ENCODE measurements at regions not wholly inside any gene's neighbourhood (a gene's known extent, or its start where the extent isn't known, plus 50 kb on each side); places are given as distances from the start of the nearest gene placed in this dataset.
A peak's percentile ranks its signal among the peaks of the same experiment; 100 is the strongest.

GRCh38 chr9:108534741-108535140 is 321.0 kb downstream of the ACTL7B start:
- intact Hi-C loops (cut with micrococcal nuclease) = no loop called here
- POLR2A ChIA-PET = interaction anchor here (0.7 kb wide), 1 partner anchor 118 kb away, joined by 3 read pairs; no protein-coding TSS in a partner anchor
- H3K4me1 Mint-ChIP-seq (ENCODE audit: insufficient read depth, unreplicated experiment) = no peaks in the 10 kb centered on the region
- H3K27me3 Mint-ChIP-seq (ENCODE audit: insufficient read depth, unreplicated experiment) = no peaks in the 10 kb centered on the region
- H3K36me3 Mint-ChIP-seq (ENCODE audit: insufficient read depth, unreplicated experiment) = no peaks in the 10 kb centered on the region
- CTCF ChIA-PET = no interaction called here
- no peak overlapping the region for H3K27ac Mint-ChIP-seq (ENCODE audit: low read depth, unreplicated experiment)
- no peak for TF ChIP-seq CTCF (IDR thresholded peaks at IDR 0.05; ENCODE audit: unreplicated experiment)
- H3K9me3 Mint-ChIP-seq (ENCODE audit: unreplicated experiment) = peaks cover 34% of the 10 kb centered on the region
- BruUV-seq (replicated peaks) = no TSS peak
- no peak overlapping the region for H3K4me3 Mint-ChIP-seq (ENCODE audit: unreplicated experiment)
- DNase-seq (ENCODE audit: unreplicated experiment) = peak; percentile 33

- BruUV-seq (replicated peaks) = no TSS peak
- TF ChIP-seq CTCF (IDR thresholded peaks at IDR 0.05; ENCODE audit: unreplicated experiment) = no peak
- no peaks in the 10 kb centered on the region for H3K4me1 Mint-ChIP-seq (ENCODE audit: insufficient read depth, unreplicated experiment)
- no peak overlapping the region for H3K27ac Mint-ChIP-seq (ENCODE audit: low read depth, unreplicated experiment)
- no peaks in the 10 kb centered on the region for H3K27me3 Mint-ChIP-seq (ENCODE audit: insufficient read depth, unreplicated experiment)
- no peaks in the 10 kb centered on the region for H3K36me3 Mint-ChIP-seq (ENCODE audit: insufficient read depth, unreplicated experiment)
- no peak overlapping the region for H3K4me3 Mint-ChIP-seq (ENCODE audit: unreplicated experiment)
- intact Hi-C loops (cut with micrococcal nuclease) = no loop called here
- no peak for DNase-seq (ENCODE audit: unreplicated experiment)
- peaks cover 26% of the 10 kb centered on the region for H3K9me3 Mint-ChIP-seq (ENCODE audit: unreplicated experiment)
- POLR2A ChIA-PET = no interaction called here
- CTCF ChIA-PET = no interaction called here
Measured at GRCh38 chr9:108530141-108530540, 325.6 kb downstream of the ACTL7B start.

- Mint-ChIP-seq H3K4me3 (ENCODE audit: unreplicated experiment) (no peak overlapping the region), H3K27ac (ENCODE audit: low read depth, unreplicated experiment) (no peak overlapping the region), H3K27me3 (ENCODE audit: insufficient read depth, unreplicated experiment) (no peaks in the 10 kb centered on the region), H3K4me1 (ENCODE audit: insufficient read depth, unreplicated experiment) (no peaks in the 10 kb centered on the region), H3K36me3 (ENCODE audit: insufficient read depth, unreplicated experiment) (no peaks in the 10 kb centered on the region), H3K9me3 (ENCODE audit: unreplicated experiment) (peaks cover 14% of the 10 kb centered on the region)
- intact Hi-C loops (cut with micrococcal nuclease) = no loop called here
- ChIA-PET CTCF (interaction anchor here (0.6 to 1.1 kb wide), 3 partner anchors 10 to 100 kb away, joined by 3 to 4 read pairs (median 3); no protein-coding TSS in a partner anchor), POLR2A (interaction anchor here (1.1 kb wide), 1 partner anchor 12 kb away, joined by 4 read pairs; no protein-coding TSS in a partner anchor)
- no TSS peak for BruUV-seq (replicated peaks)
- DNase-seq (ENCODE audit: unreplicated experiment) = no peak
- TF ChIP-seq CTCF (IDR thresholded peaks at IDR 0.05; ENCODE audit: unreplicated experiment) = no peak
Measured at GRCh38 chr9:108528231-108528630, 327.6 kb downstream of the ACTL7B start.

GRCh38 chr9:108526518-108526917 is 329.3 kb downstream of the ACTL7B start:
- ChIA-PET CTCF (no interaction called here), POLR2A (no interaction called here)
- intact Hi-C loops (cut with micrococcal nuclease) = no loop called here
- Mint-ChIP-seq H3K4me3 (ENCODE audit: unreplicated experiment) (no peak overlapping the region), H3K36me3 (ENCODE audit: insufficient read depth, unreplicated experiment) (no peaks in the 10 kb centered on the region), H3K27ac (ENCODE audit: low read depth, unreplicated experiment) (no peak overlapping the region), H3K9me3 (ENCODE audit: unreplicated experiment) (peaks cover 12% of the 10 kb centered on the region), H3K4me1 (ENCODE audit: insufficient read depth, unreplicated experiment) (peaks cover under 1% of the 10 kb centered on the region), H3K27me3 (ENCODE audit: insufficient read depth, unreplicated experiment) (no peaks in the 10 kb centered on the region)
- no peak for TF ChIP-seq CTCF (IDR thresholded peaks at IDR 0.05; ENCODE audit: unreplicated experiment)
- DNase-seq (ENCODE audit: unreplicated experiment) = no peak
- BruUV-seq (replicated peaks) = no TSS peak
